GM23248 (cell line): ENCODE measurements at regions not wholly inside any gene's neighbourhood (a gene's known extent, or its start where the extent isn't known, plus 50 kb on each side); places are given as distances from the start of the nearest gene placed in this dataset.

Experiments used
- DNase-seq: peaks from one replicate; pipeline ENCODE4 v3.0.0-alpha.2; 2015
- H2AFZ ChIP-seq: fragments of 200-600 bp; sonication (generic); 2 replicates; pipeline ENCODE4 v1.6.1; 2016; ENCODE audit warnings: antibody characterized with exemption
- H3F3A ChIP-seq: fragments of 200-600 bp; sonication (generic); 2 replicates; pipeline ENCODE4 v1.6.1; 2016; ENCODE audit warnings: mild to moderate bottlenecking, antibody characterized with exemption, mixed run types; ENCODE audit not compliant: insufficient read depth
- H3K27ac ChIP-seq: fragments of 200-600 bp; sonication (generic); 2 replicates; pipeline ENCODE4 v1.5.1; 2016; ENCODE audit warnings: mild to moderate bottlenecking
- H3K27me3 ChIP-seq: fragments of 200-600 bp; sonication (generic); replicated peaks from 2 replicates; pipeline ENCODE4 v1.6.1; 2016; ENCODE audit warnings: mild to moderate bottlenecking; ENCODE audit not compliant: insufficient read depth
- H3K36me3 ChIP-seq: fragments of 200-600 bp; sonication (generic); 2 replicates; pipeline ENCODE4 v1.6.1; 2016; ENCODE audit warnings: low read depth, mild to moderate bottlenecking
- H3K4me1 ChIP-seq: fragments of 200-600 bp; sonication (generic); 2 replicates; pipeline ENCODE4 v1.6.1; 2016; ENCODE audit warnings: mild to moderate bottlenecking; ENCODE audit not compliant: insufficient read depth
- H3K4me2 ChIP-seq: fragments of 200-600 bp; sonication (generic); one replicate; pipeline ENCODE4 v1.6.1; 2016; ENCODE audit warnings: mild to moderate bottlenecking; ENCODE audit not compliant: unreplicated experiment
- H3K4me3 ChIP-seq: fragments of 200-600 bp; sonication (generic); 2 replicates; pipeline ENCODE4 v1.5.1; 2016; ENCODE audit warnings: mild to moderate bottlenecking
- H3K79me2 ChIP-seq: fragments of 200-600 bp; sonication (generic); 2 replicates; pipeline ENCODE4 v1.6.1; 2016; ENCODE audit warnings: mild to moderate bottlenecking; ENCODE audit not compliant: insufficient read depth
- H3K9ac ChIP-seq: fragments of 200-600 bp; sonication (generic); 2 replicates; pipeline ENCODE4 v1.6.1; 2016; ENCODE audit warnings: mild to moderate bottlenecking
- H3K9me2 ChIP-seq: fragments of 200-600 bp; sonication (generic); 2 replicates; pipeline ENCODE4 v1.6.1; 2016; ENCODE audit warnings: mixed run types, mild to moderate bottlenecking, moderate library complexity; ENCODE audit not compliant: insufficient read depth
- H3K9me3 ChIP-seq: fragments of 200-600 bp; sonication (generic); one replicate; pipeline ENCODE4 v1.6.1; 2017; ENCODE audit warnings: low read depth
- H4K20me1 ChIP-seq: fragments of 200-600 bp; sonication (generic); 2 replicates; pipeline ENCODE4 v1.6.0; 2016; ENCODE audit not compliant: insufficient read depth
- EZH2 ChIP-seq: fragments of 200-600 bp; sonication (generic); IDR thresholded peaks from 2 replicates; pipeline ENCODE4 v1.6.1; 2018; ENCODE audit warnings: antibody characterized with exemption, mild to moderate bottlenecking; ENCODE audit not compliant: insufficient read depth, poor library complexity, severe bottlenecking
- EZH2phosphoT487 ChIP-seq: fragments of 200-600 bp; sonication (generic); IDR thresholded peaks from 2 replicates; pipeline ENCODE4 v1.6.1; 2018; ENCODE audit warnings: antibody characterized with exemption, moderate library complexity, mild to moderate bottlenecking, low read depth; ENCODE audit not compliant: insufficient read depth
- WGBS, 2 experiments: methylation state at CpG; one replicate each; pipeline ENCODE4 v1.1.6; 2015 to 2017; ENCODE audit warnings: low lambda C conversion rate in 2 of 2, low coverage in 1 of 2; ENCODE audit errors: missing lambda C conversion rate in 2 of 2; 5-methylcytosine and 5-hydroxymethylcytosine counted together
- in situ Hi-C: fragments of 300-500 bp; cut with MboI; formaldehyde crosslinking; loops from 2 replicates; pipeline ENCODE4 v1.15.0; 2020

DNA sequence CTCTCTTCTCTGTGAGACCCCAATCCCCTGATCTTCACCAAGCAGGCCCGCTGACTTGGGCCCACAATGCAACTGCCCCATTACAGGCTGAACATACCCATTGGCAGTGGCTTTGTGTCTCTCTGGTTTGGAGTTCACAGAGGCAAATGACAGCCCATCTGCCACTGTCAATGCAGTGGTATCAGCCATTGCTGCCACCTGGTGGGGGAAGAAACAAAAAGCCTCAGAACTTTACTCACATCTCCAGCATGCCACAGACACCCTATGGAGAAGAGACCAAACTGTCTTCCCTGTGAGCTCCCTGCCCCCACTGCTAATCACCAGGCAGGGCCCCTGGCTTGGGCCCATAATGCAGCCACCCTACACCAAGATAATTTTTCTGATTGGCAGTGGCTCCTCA, 729.3 kb upstream of the ACTRT1 start:
- WGBS, 2 experiments = 20 to 22% methylated on average over 1 of the region's 1 CpG
- TF ChIP-seq EZH2 = no peak
- no peak for TF ChIP-seq EZH2phosphoT487
- in situ Hi-C loops = no loop called here

DNA sequence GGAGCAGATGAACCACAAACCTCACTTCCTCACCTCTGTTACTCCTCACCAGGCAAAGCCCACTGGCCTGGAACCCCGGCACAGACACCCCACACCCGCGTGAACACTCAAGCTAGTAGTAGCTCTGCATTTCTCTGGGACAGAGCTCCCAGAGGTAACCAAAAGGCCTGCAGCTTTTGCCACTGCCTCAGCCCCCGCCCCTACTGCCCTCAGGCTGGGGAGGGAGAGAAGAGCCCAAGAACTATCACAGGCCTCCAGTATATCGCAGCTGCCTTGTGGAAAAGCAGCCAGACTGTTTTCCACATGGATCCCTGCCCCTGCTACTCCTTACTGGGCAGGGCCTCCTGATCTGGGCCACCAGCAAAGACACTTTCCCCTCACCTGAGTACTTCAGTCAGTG, 728.7 kb upstream of the ACTRT1 start:
- Histone ChIP-seq H3K9me2 (no peaks in the 10 kb centered on the region), H3K4me1 (no peaks in the 10 kb centered on the region), H4K20me1 (no peaks in the 10 kb centered on the region), H3K9ac (no peak overlapping the region), H3K4me3 (no peak overlapping the region), H3K27me3 (no peaks in the 10 kb centered on the region), H3K27ac (no peak overlapping the region), H3K9me3 (no peaks in the 10 kb centered on the region), H2AFZ (no peak overlapping the region), H3K36me3 (no peaks in the 10 kb centered on the region), H3F3A (no peaks in the 10 kb centered on the region), H3K4me2 (no peak overlapping the region), H3K79me2 (no peaks in the 10 kb centered on the region)
- TF ChIP-seq EZH2phosphoT487 = no peak
- no peak for TF ChIP-seq EZH2
- in situ Hi-C loops = no loop called here
- WGBS, 2 experiments = 23% methylated on average over 4 of the region's 5 CpGs; no CpG with 5 or more reads in 1 of the 2 experiments
- DNase-seq = no peak

More for the DNA sequence above, 729.3 kb upstream of the ACTRT1 start:
- Histone ChIP-seq H3K9me3 (no peaks in the 10 kb centered on the region), H3K9me2 (no peaks in the 10 kb centered on the region), H3K4me3 (no peak overlapping the region), H4K20me1 (no peaks in the 10 kb centered on the region), H2AFZ (no peak overlapping the region), H3K27ac (no peak overlapping the region), H3K79me2 (no peaks in the 10 kb centered on the region), H3F3A (no peaks in the 10 kb centered on the region), H3K27me3 (no peaks in the 10 kb centered on the region), H3K4me1 (no peaks in the 10 kb centered on the region), H3K4me2 (no peak overlapping the region), H3K36me3 (no peaks in the 10 kb centered on the region), H3K9ac (no peak overlapping the region)
- no peak for DNase-seq

DNA sequence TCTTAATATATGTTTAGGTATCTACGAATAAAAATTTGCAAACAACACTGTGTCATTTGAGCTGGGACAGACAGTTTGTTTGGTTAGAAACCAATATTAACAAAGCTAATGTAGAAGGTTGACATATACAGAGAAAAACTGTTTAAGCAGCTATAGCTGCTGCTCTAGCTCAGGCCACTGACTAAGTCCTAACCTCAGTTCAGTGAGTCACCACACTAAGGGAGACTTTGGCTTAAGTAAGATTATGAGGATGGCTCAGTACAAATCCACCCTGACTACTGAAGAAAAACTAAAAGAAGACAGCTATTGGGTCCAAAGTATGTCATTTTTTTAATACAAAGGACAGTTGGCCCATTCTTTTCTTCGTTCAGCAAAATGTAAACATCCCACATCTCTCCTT, 717.3 kb upstream of the ACTRT1 start:
- Histone ChIP-seq H3F3A (no peaks in the 10 kb centered on the region), H3K9me2 (no peaks in the 10 kb centered on the region), H3K79me2 (no peaks in the 10 kb centered on the region), H3K27ac (no peak overlapping the region), H3K27me3 (no peaks in the 10 kb centered on the region), H3K36me3 (no peaks in the 10 kb centered on the region), H3K9ac (no peak overlapping the region), H3K4me3 (no peak overlapping the region), H3K4me1 (no peaks in the 10 kb centered on the region), H4K20me1 (no peaks in the 10 kb centered on the region), H3K4me2 (no peak overlapping the region), H3K9me3 (no peaks in the 10 kb centered on the region), H2AFZ (no peak overlapping the region)
- no peak for DNase-seq
- no peak for TF ChIP-seq EZH2
- WGBS, 2 experiments = 0 to 6% methylated on average over 2 of the region's 2 CpGs
- in situ Hi-C loops = no loop called here

DNA sequence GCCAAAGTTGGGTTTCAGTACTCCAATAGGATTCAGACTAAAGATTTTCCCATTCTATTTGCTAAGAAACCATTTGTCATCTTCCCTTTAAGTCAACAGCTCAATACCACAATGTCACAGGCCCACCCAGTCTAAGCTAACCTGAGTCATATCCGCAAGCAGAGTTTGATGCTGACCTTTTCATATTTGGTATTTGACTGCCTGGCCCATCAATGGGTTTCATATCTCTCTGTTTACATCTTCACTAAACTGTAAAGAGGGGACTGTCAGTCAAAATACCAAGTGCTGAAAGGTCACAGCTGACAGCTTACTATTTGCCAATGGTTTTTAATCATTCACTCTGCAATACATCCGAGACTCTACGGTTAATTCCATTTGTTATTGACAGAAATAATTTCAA, 707.5 kb upstream of the ACTRT1 start:
- Histone ChIP-seq H3K36me3 (no peaks in the 10 kb centered on the region), H3K4me3 (no peak overlapping the region), H3K4me2 (no peak overlapping the region), H3K27ac (no peak overlapping the region), H3K27me3 (no peaks in the 10 kb centered on the region), H3K9ac (no peak overlapping the region), H2AFZ (no peak overlapping the region), H3K79me2 (no peaks in the 10 kb centered on the region), H3K9me3 (no peaks in the 10 kb centered on the region), H3K4me1 (no peaks in the 10 kb centered on the region), H3F3A (no peaks in the 10 kb centered on the region), H3K9me2 (no peaks in the 10 kb centered on the region), H4K20me1 (no peaks in the 10 kb centered on the region)
- in situ Hi-C loops = no loop called here
- TF ChIP-seq EZH2phosphoT487 (no peak), EZH2 (no peak)
- WGBS, 2 experiments = 14 to 15% methylated on average over 3 of the region's 3 CpGs
- DNase-seq = no peak

DNA sequence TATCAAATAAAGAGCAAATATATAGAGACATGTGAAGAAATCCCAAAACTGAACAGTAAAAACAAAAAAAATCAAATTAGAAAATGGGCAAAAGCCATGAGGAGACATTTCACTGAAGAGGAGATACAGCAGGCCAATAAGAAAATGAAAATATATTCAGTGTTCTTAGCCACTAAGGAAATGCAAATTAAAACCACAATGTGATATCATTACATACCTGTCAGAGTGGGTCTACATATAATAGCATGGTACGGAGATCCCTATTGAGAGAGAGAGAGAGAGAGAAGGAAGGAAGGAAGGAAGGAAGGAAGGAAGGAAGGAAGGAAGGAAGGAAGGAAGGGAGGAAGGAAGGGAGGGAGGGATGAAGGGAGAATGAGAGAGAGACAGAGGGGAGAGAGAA, 707.0 kb upstream of the ACTRT1 start:
- WGBS, 2 experiments = 5% methylated on average over 1 of the region's 1 CpG; no CpG with 5 or more reads in 1 of the 2 experiments
- H3K79me2 ChIP-seq = no peaks in the 10 kb centered on the region
- no peak overlapping the region for H2AFZ ChIP-seq
- H3K9me2 ChIP-seq = no peaks in the 10 kb centered on the region
- H3K27me3 ChIP-seq = no peaks in the 10 kb centered on the region
- H3F3A ChIP-seq = no peaks in the 10 kb centered on the region
- no peak for TF ChIP-seq EZH2
- no peak for TF ChIP-seq EZH2phosphoT487
- H3K36me3 ChIP-seq = no peaks in the 10 kb centered on the region
- in situ Hi-C loops = no loop called here
- H4K20me1 ChIP-seq = no peaks in the 10 kb centered on the region
- no peaks in the 10 kb centered on the region for H3K9me3 ChIP-seq
- no peaks in the 10 kb centered on the region for H3K4me1 ChIP-seq
- no peak overlapping the region for H3K4me2 ChIP-seq
- no peak overlapping the region for H3K4me3 ChIP-seq
- no peak for DNase-seq
- H3K9ac ChIP-seq = no peak overlapping the region
- H3K27ac ChIP-seq = no peak overlapping the region
